ENCODE measurements at regions not wholly inside any gene's neighbourhood (a gene's known extent, or its start where the extent isn't known, plus 50 kb on each side); places are given as distances from the start of the nearest gene placed in this dataset.

- no peak for DNase-seq (ENCODE audit: low read depth)
These were observed 173.4 kb upstream of the BMP4 start for GRCh38 chr14:54129850-54130640.

- no peak for DNase-seq (ENCODE audit: low read depth)
These were observed 175.9 kb upstream of the BMP4 start for GRCh38 chr14:54132496-54132895.

- no peak for DNase-seq (ENCODE audit: low read depth)
These were observed 177.3 kb upstream of the BMP4 start for GRCh38 chr14:54133896-54134295.

- no peak for DNase-seq (ENCODE audit: low read depth)
These were observed 179.2 kb upstream of the BMP4 start for GRCh38 chr14:54135804-54136280.

GRCh38 chr14:54136894-54137613, 180.4 kb upstream of the BMP4 start:
- DNase-seq (ENCODE audit: low read depth): no peak

- no peak for DNase-seq (ENCODE audit: low read depth)
These were observed 181.0 kb upstream of the BMP4 start for GRCh38 chr14:54137614-54137961.

- DNase-seq (ENCODE audit: low read depth): no peak
These were observed 181.4 kb upstream of the BMP4 start for GRCh38 chr14:54138024-54138353.

GRCh38 chr14:54138354-54139038, 181.9 kb upstream of the BMP4 start:
- DNase-seq (ENCODE audit: low read depth): no peak

GRCh38 chr14:54140551-54140950, 183.9 kb upstream of the BMP4 start:
- no peak for DNase-seq (ENCODE audit: low read depth)

GRCh38 chr14:54146601-54147000, 190.0 kb upstream of the BMP4 start:
- no peak for DNase-seq (ENCODE audit: low read depth)

GRCh38 chr14:54147282-54147681, 190.7 kb upstream of the BMP4 start:
- DNase-seq (ENCODE audit: low read depth): no peak

- no peak for DNase-seq (ENCODE audit: low read depth)
These were observed 191.1 kb upstream of the BMP4 start for GRCh38 chr14:54147758-54148157.

- no peak for DNase-seq (ENCODE audit: low read depth)
These were observed 191.6 kb upstream of the BMP4 start for GRCh38 chr14:54148251-54148650.

- DNase-seq (ENCODE audit: low read depth): no peak
These were observed 195.7 kb upstream of the BMP4 start for GRCh38 chr14:54152351-54152750.

- DNase-seq (ENCODE audit: low read depth): no peak
These were observed 209.7 kb upstream of the BMP4 start for GRCh38 chr14:54166049-54166950.

GRCh38 chr14:54168489-54168888, 211.9 kb upstream of the BMP4 start:
- DNase-seq (ENCODE audit: low read depth): no peak

- no peak for DNase-seq (ENCODE audit: low read depth)
These were observed 212.8 kb upstream of the BMP4 start for GRCh38 chr14:54169254-54169924.

- DNase-seq (ENCODE audit: low read depth): no peak
These were observed 213.7 kb upstream of the BMP4 start for GRCh38 chr14:54170301-54170700.

GRCh38 chr14:54172114-54172513, 215.5 kb upstream of the BMP4 start:
- DNase-seq (ENCODE audit: low read depth): no peak

- no peak for DNase-seq (ENCODE audit: low read depth)
These were observed 215.9 kb upstream of the BMP4 start for GRCh38 chr14:54172562-54172961.

GRCh38 chr14:54173802-54174201, 217.2 kb upstream of the BMP4 start:
- no peak for DNase-seq (ENCODE audit: low read depth)

Data from stimulated activated CD8-positive, alpha-beta memory T cell treated with anti-CD3 and anti-CD28 coated beads, Interleukin-15, amount 100 ng/mL, for 24 hours (primary cell).